ENCODE measurements at regions not wholly inside any gene's neighbourhood (a gene's known extent, or its start where the extent isn't known, plus 50 kb on each side); places are given as distances from the start of the nearest gene placed in this dataset.

GRCh38 chr6:169912266-169913095 is 161.1 kb downstream of the ERMARD start:
- no peak for TF ChIP-seq GABPB1 (CRISPR knock-in tag; IDR thresholded peaks at IDR 0.05)
- no peak for TF ChIP-seq TEAD4 (CRISPR knock-in tag; IDR thresholded peaks at IDR 0.05)
- no peak for TF ChIP-seq CTCF (IDR thresholded peaks at IDR 0.05)
- no peak for TF ChIP-seq MXD4 (CRISPR knock-in tag; IDR thresholded peaks at IDR 0.05; ENCODE audit: borderline replicate concordance)
- no peak for TF ChIP-seq ZNF138 (CRISPR knock-in tag; conservative IDR thresholded peaks at IDR 0.05)
- no peak for TF ChIP-seq NFYB (CRISPR knock-in tag; conservative IDR thresholded peaks at IDR 0.05; ENCODE audit: low read depth)
- no peak for TF ChIP-seq ZBTB21 (CRISPR knock-in tag; IDR thresholded peaks at IDR 0.05; ENCODE audit: borderline replicate concordance)
- TF ChIP-seq ATF3 (CRISPR knock-in tag; conservative IDR thresholded peaks at IDR 0.05) = no peak
- TF ChIP-seq MLX (CRISPR knock-in tag; IDR thresholded peaks at IDR 0.05) = no peak
- TF ChIP-seq ESRRA (CRISPR knock-in tag; IDR thresholded peaks at IDR 0.05; ENCODE audit: borderline replicate concordance) = no peak
- no peak for TF ChIP-seq ZSCAN18 (CRISPR knock-in tag; IDR thresholded peaks at IDR 0.05)
- no peak for TF ChIP-seq FOXJ3 (CRISPR knock-in tag; IDR thresholded peaks at IDR 0.05; ENCODE audit: borderline replicate concordance)

Data from WTC11 (cell line).